Activated CD8-positive, alpha-beta T cell treated with anti-CD3 and anti-CD28 coated beads for 36 hours (primary cell): ENCODE measurements at regions not wholly inside any gene's neighbourhood (a gene's known extent, or its start where the extent isn't known, plus 50 kb on each side); places are given as distances from the start of the nearest gene placed in this dataset.

ENCODE experiments used
- ATAC-seq: fragments of 200-7000 bp; cut with Tn5 transposase; one replicate; pipeline ENCODE4 v1.10.0; 2021; ENCODE audit warnings: mild to moderate bottlenecking, moderate library complexity
- CTCF ChIA-PET: fragments of 350-600 bp; sonication (Branson Sonifier 250); formaldehyde crosslinking; loops from one replicate; lab custom pipeline; 2021; ENCODE audit warnings: antibody characterized with exemption; lab: Charles Lee
- POLR2A ChIA-PET: fragments of 350-600 bp; sonication (Branson Sonifier 250); formaldehyde crosslinking; loops from one replicate; lab custom pipeline; 2021; ENCODE audit warnings: antibody characterized with exemption; lab: Charles Lee
- DNase-seq: peaks from one replicate; pipeline ENCODE4 v3.0.0-alpha.2; 2020
- H3K27ac Mint-ChIP-seq: one replicate; pipeline ENCODE4 v1.8.0; 2021; ENCODE audit warnings: mild to moderate bottlenecking, mixed read lengths
- H3K27me3 Mint-ChIP-seq: one replicate; pipeline ENCODE4 v1.8.0; 2021; ENCODE audit warnings: mixed read lengths
- H3K36me3 Mint-ChIP-seq: one replicate; pipeline ENCODE4 v1.8.0; 2021; ENCODE audit warnings: low read depth, mixed read lengths
- H3K4me1 Mint-ChIP-seq: one replicate; pipeline ENCODE4 v1.8.0; 2021; ENCODE audit warnings: low read depth, mixed read lengths
- H3K4me3 Mint-ChIP-seq: one replicate; pipeline ENCODE4 v1.8.0; 2021; ENCODE audit warnings: mild to moderate bottlenecking, moderate library complexity, mixed read lengths
- H3K9me3 Mint-ChIP-seq: one replicate; pipeline ENCODE4 v1.8.0; 2021; ENCODE audit warnings: mixed read lengths
- intact Hi-C: fragments of 100-400 bp; cut with micrococcal nuclease; formaldehyde crosslinking; loops from one replicate; pipeline ENCODE4 v1.10.0; 2022
- TF ChIP-seq, protein P1 (sequence below): fragments of 200-600 bp; IDR thresholded peaks from one replicate; pipeline ENCODE4 v1.8.0; 2022; ENCODE audit warnings: antibody characterized with exemption, mild to moderate bottlenecking

DNA sequence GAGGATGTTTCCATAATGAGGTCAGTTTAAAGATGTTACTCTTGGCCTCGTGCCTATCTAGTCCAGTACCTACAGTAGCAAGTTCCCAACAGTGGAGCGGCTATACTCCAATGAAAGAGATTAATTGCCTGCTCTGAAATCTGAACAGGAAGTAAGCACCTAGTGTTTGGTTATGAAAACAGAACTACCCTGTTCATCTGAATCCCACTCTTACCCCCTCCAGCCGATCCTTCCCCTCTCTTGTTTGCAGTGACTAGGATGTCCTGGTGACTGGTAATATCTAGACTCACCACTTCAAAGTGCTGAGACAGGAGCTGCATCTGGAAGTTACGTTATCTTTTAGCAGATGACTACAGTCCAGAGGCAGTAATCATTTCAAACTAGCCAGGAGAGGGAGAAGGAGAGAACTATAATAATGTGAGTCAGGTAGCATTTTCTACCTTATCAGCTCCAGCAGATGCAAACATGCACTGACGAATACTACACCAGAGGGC lies 666.7 kb upstream of the NRP1 start:
- no peaks in the 10 kb centered on the region for H3K4me1 Mint-ChIP-seq
- intact Hi-C loops, result no loop called here
- no peaks in the 10 kb centered on the region for H3K9me3 Mint-ChIP-seq
- no peak overlapping the region for H3K27ac Mint-ChIP-seq
- no peak for DNase-seq
- no peaks in the 10 kb centered on the region for H3K27me3 Mint-ChIP-seq
- ATAC-seq, result no peak
- no peak overlapping the region for H3K4me3 Mint-ChIP-seq
- POLR2A ChIA-PET, result no interaction called here
- no peaks in the 10 kb centered on the region for H3K36me3 Mint-ChIP-seq
- TF ChIP-seq, protein P1, sequence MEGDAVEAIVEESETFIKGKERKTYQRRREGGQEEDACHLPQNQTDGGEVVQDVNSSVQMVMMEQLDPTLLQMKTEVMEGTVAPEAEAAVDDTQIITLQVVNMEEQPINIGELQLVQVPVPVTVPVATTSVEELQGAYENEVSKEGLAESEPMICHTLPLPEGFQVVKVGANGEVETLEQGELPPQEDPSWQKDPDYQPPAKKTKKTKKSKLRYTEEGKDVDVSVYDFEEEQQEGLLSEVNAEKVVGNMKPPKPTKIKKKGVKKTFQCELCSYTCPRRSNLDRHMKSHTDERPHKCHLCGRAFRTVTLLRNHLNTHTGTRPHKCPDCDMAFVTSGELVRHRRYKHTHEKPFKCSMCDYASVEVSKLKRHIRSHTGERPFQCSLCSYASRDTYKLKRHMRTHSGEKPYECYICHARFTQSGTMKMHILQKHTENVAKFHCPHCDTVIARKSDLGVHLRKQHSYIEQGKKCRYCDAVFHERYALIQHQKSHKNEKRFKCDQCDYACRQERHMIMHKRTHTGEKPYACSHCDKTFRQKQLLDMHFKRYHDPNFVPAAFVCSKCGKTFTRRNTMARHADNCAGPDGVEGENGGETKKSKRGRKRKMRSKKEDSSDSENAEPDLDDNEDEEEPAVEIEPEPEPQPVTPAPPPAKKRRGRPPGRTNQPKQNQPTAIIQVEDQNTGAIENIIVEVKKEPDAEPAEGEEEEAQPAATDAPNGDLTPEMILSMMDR, result no peak
- CTCF ChIA-PET, result no interaction called here

DNA sequence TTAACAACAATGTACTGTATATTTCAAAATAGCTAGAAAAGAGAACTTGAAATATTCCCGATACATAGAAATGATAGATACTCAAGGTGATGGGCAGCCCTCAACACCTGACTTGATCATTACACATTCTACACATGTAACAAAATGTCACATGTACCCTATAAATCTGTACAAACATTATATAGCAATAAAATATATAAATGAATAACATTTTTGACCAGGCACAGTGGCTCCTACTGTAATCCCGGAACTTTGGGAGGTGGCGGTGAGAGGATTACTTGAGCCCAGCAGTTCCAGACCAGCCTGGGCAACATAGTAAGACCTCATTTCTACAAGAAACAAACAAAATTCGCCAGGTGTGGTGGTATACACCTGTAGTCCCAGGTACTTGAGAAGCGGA lies 659.5 kb upstream of the NRP1 start:
- Mint-ChIP-seq H3K4me1 (no peaks in the 10 kb centered on the region), H3K4me3 (no peak overlapping the region), H3K27ac (no peak overlapping the region), H3K36me3 (no peaks in the 10 kb centered on the region), H3K27me3 (peaks cover 2% of the 10 kb centered on the region), H3K9me3 (no peaks in the 10 kb centered on the region)
- ATAC-seq (no peak), DNase-seq (no peak)
- TF ChIP-seq, protein P1, result no peak
- intact Hi-C loops, result no loop called here
- ChIA-PET CTCF (no interaction called here), POLR2A (no interaction called here)

DNA sequence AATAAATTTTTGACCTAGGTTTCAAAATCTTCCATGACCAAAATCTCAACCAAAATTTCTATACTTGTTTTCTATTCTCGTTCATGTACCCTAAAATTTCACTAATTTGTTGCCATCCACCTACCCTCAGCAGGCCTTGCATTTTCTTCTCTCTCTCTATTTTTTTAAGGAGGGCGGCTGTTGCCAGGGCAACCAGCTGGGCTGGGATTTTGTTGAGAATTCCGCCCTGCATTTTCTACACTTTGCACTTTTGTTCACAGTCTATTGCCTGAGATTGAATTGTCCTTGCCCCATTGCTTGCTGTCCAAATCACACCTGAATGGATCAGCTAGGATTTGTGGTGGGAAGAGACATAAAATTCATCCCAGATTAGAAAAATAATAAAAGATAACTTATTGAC lies 657.5 kb upstream of the NRP1 start:
- POLR2A ChIA-PET, result no interaction called here
- H3K27ac Mint-ChIP-seq, result no peak overlapping the region
- ATAC-seq (no peak), DNase-seq (no peak)
- peaks cover 3% of the 10 kb centered on the region for H3K9me3 Mint-ChIP-seq
- H3K27me3 Mint-ChIP-seq, result peaks cover 2% of the 10 kb centered on the region
- no peak overlapping the region for H3K4me3 Mint-ChIP-seq
- CTCF ChIA-PET, result no interaction called here
- no peaks in the 10 kb centered on the region for H3K36me3 Mint-ChIP-seq
- H3K4me1 Mint-ChIP-seq, result no peaks in the 10 kb centered on the region
- intact Hi-C loops, result no loop called here
- TF ChIP-seq, protein P1, result no peak

DNA sequence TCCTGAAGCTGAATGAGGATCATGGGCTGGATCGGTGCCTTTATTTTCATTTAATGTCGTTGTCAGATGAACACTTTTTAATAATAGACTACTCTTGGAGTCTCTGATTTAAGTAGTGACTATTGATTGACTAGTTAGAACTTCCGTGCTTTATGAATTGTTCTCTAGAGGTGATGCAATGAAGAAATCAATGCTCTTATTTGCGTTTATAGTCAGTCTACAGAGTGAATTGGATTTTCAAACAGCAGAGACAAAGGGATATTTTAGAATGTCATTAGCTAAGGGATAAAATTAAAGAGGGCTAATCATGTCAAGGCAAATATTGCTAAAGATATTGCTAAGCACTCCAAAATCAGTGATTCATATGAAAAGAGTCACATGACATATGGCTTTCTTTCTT lies 652.0 kb upstream of the NRP1 start:
- DNase-seq, result no peak
- H3K9me3 Mint-ChIP-seq, result peaks cover 3% of the 10 kb centered on the region
- TF ChIP-seq, protein P1, result no peak
- ChIA-PET POLR2A (interaction anchor here (0.6 kb wide), 1 partner anchor 572 kb away, joined by 3 read pairs; no protein-coding TSS in a partner anchor), CTCF (no interaction called here)
- H3K36me3 Mint-ChIP-seq, result no peaks in the 10 kb centered on the region
- no peaks in the 10 kb centered on the region for H3K4me1 Mint-ChIP-seq
- no peak for ATAC-seq
- intact Hi-C loops, result no loop called here
- peaks cover 2% of the 10 kb centered on the region for H3K27me3 Mint-ChIP-seq
- no peak overlapping the region for H3K4me3 Mint-ChIP-seq
- H3K27ac Mint-ChIP-seq, result no peak overlapping the region

DNA sequence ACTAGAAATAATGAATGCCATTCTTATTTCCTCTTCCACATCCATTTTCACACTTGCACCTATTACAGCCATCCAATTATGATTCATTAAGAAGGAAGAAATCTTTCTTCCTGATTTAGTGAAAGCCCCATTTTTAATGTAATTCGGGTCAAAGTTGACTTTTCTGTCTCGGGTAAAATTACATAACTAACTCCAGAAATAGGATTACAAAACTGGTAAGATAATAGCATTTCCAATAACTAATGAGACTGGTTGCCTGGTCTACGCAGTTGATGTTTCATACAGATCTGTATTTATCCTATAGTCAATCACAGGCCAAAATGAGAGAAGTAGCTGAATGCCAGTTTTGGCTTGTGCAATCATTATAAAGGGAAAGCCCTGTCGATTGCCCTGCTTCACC lies 651.5 kb upstream of the NRP1 start:
- intact Hi-C loops, result no loop called here
- CTCF ChIA-PET, result no interaction called here
- Mint-ChIP-seq H3K9me3 (peaks cover 3% of the 10 kb centered on the region), H3K4me1 (no peaks in the 10 kb centered on the region), H3K4me3 (no peak overlapping the region), H3K27ac (no peak overlapping the region), H3K36me3 (no peaks in the 10 kb centered on the region), H3K27me3 (peaks cover under 1% of the 10 kb centered on the region)
- no peak for ATAC-seq
- POLR2A ChIA-PET, result interaction anchor here (0.6 kb wide), 1 partner anchor 572 kb away, joined by 3 read pairs; no protein-coding TSS in a partner anchor
- DNase-seq, result no peak
- TF ChIP-seq, protein P1, result no peak
